ENCODE measurements at regions not wholly inside any gene's neighbourhood (a gene's known extent, or its start where the extent isn't known, plus 50 kb on each side); places are given as distances from the start of the nearest gene placed in this dataset.

DNA sequence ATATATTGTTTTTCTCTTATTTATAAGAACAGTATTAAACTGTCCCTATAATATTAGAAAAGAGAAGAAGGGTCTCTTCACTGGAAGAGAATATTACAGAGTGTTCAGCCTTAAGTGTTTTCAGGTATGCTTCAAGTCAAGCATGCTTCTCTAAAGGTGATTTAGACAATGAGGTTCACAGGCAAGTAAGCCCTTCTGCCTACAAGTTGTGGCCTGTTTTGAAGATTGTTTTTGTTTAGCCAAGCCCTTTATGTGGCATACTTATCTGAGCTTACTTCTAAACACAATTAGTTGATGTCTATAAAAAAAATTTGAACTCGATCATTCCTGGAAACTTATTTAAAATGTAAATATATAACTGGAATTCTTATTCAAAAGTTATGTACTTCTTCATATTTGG is 343.8 kb upstream of the CDH18 start:
- Histone ChIP-seq H3K27me3 (replicated peaks in 1 of 4; ENCODE audit: control extremely low read depth in 1 of 4, control insufficient read depth in 3 of 4, insufficient read depth in 4 of 4, low read length in 3 of 4) (no peaks in the 10 kb centered on the region), H3K4me3 (ENCODE audit: control extremely low read depth in 1 of 5, extremely low read depth in 1 of 5, insufficient read depth in 1 of 5, low read depth in 2 of 5, low read length in 4 of 5) (no peak overlapping the region), H3K4me1 (ENCODE audit: control insufficient read depth in 2 of 2, insufficient read depth in 2 of 2, low read length in 2 of 2) (no peaks in the 10 kb centered on the region), H3K27ac (ENCODE audit: low read length in 2 of 2) (no peak overlapping the region), H3K4me2 (replicated peaks; ENCODE audit: low read depth, low read length, poor library complexity, severe bottlenecking) (no peak overlapping the region), H4K20me1 (ENCODE audit: control insufficient read depth, insufficient read depth, low read length, poor library complexity, severe bottlenecking) (no peaks in the 10 kb centered on the region), H3K36me3 (replicated peaks in 1 of 2; ENCODE audit: control extremely low read depth in 1 of 2, control insufficient read depth in 1 of 2, extremely low read depth in 1 of 2, insufficient read depth in 2 of 2, low read length in 1 of 2) (no peaks in the 10 kb centered on the region), H2AFZ (ENCODE audit: insufficient read depth, low read depth, low read length, poor library complexity, severe bottlenecking) (no peak overlapping the region), H3K9me3 (ENCODE audit: control extremely low read depth in 1 of 3, control insufficient read depth in 2 of 3, insufficient read depth in 1 of 3, low read length in 2 of 3) (no peaks in the 10 kb centered on the region), H3K79me2 (ENCODE audit: control insufficient read depth, insufficient read depth, low read length) (no peaks in the 10 kb centered on the region), H3K9ac (ENCODE audit: low read length) (no peak overlapping the region)
- no CpG with 5 or more reads among the region's 1 CpG for WGBS (ENCODE audit: insufficient coverage)
- CTCF ChIA-PET, result no interaction called here
- Mint-ChIP-seq H3K9me3 (ENCODE audit: insufficient read depth) (peaks cover 4% of the 10 kb centered on the region), H3K27ac (no peak overlapping the region), H3K4me1 (no peaks in the 10 kb centered on the region), H3K4me3 (no peak overlapping the region), H3K27me3 (no peaks in the 10 kb centered on the region)
- TF ChIP-seq, protein P1, sequence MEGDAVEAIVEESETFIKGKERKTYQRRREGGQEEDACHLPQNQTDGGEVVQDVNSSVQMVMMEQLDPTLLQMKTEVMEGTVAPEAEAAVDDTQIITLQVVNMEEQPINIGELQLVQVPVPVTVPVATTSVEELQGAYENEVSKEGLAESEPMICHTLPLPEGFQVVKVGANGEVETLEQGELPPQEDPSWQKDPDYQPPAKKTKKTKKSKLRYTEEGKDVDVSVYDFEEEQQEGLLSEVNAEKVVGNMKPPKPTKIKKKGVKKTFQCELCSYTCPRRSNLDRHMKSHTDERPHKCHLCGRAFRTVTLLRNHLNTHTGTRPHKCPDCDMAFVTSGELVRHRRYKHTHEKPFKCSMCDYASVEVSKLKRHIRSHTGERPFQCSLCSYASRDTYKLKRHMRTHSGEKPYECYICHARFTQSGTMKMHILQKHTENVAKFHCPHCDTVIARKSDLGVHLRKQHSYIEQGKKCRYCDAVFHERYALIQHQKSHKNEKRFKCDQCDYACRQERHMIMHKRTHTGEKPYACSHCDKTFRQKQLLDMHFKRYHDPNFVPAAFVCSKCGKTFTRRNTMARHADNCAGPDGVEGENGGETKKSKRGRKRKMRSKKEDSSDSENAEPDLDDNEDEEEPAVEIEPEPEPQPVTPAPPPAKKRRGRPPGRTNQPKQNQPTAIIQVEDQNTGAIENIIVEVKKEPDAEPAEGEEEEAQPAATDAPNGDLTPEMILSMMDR (IDR thresholded peaks at IDR 0.05), result no peak
- intact Hi-C loops (cut with micrococcal nuclease), result no loop called here
- ATAC-seq (ENCODE audit: low read depth) (no peak), DNase-seq (no peak)
- POLR2A ChIA-PET, result no interaction called here

DNA sequence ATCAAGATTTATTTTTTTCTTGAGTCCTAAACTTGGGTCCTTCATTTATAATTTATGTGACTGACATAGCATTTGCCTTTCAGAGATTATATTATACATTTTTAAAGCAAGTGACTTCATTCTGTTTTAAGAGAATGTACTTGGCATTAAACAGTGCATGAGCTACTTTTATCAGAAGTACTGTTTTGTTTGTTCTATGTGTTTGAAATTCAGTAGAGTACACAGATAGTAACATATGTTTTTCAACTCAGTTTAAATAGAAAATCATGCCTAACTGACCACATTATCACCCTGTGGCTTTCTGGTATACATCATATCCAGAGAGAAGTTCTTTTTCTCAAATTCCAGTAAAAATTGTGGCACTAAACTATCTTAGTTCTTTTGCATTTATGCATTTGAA is 335.3 kb upstream of the CDH18 start:
- Histone ChIP-seq H3K9me3 (ENCODE audit: control extremely low read depth in 1 of 3, control insufficient read depth in 2 of 3, insufficient read depth in 1 of 3, low read length in 2 of 3) (no peaks in the 10 kb centered on the region), H3K36me3 (replicated peaks in 1 of 2; ENCODE audit: control extremely low read depth in 1 of 2, control insufficient read depth in 1 of 2, extremely low read depth in 1 of 2, insufficient read depth in 2 of 2, low read length in 1 of 2) (no peaks in the 10 kb centered on the region)
- intact Hi-C loops (cut with micrococcal nuclease), result no loop called here

More for the DNA sequence above, 335.3 kb upstream of the CDH18 start:
- no peaks in the 10 kb centered on the region for H3K79me2 ChIP-seq (ENCODE audit: control insufficient read depth, insufficient read depth, low read length)
- H3K4me1 ChIP-seq (ENCODE audit: control insufficient read depth in 2 of 2, insufficient read depth in 2 of 2, low read length in 2 of 2), result no peaks in the 10 kb centered on the region
- no peak for DNase-seq
- Mint-ChIP-seq H3K4me3 (no peak overlapping the region), H3K4me1 (no peaks in the 10 kb centered on the region), H3K27ac (no peak overlapping the region), H3K27me3 (no peaks in the 10 kb centered on the region), H3K9me3 (ENCODE audit: insufficient read depth) (no peaks in the 10 kb centered on the region)
- ChIA-PET CTCF (no interaction called here), POLR2A (no interaction called here)
- no peak for ATAC-seq (ENCODE audit: low read depth)
- TF ChIP-seq EZH2 (IDR thresholded peaks at IDR 0.05; ENCODE audit: borderline replicate concordance, insufficient read depth, low read depth, low read length, poor library complexity, severe bottlenecking), result no peak
- TF ChIP-seq, protein P1 (IDR thresholded peaks at IDR 0.05), result no peak
- H3K27ac ChIP-seq (ENCODE audit: low read length in 2 of 2), result no peak overlapping the region
- no peak overlapping the region for H3K4me2 ChIP-seq (replicated peaks; ENCODE audit: low read depth, low read length, poor library complexity, severe bottlenecking)
- H2AFZ ChIP-seq (ENCODE audit: insufficient read depth, low read depth, low read length, poor library complexity, severe bottlenecking), result no peak overlapping the region
- no peak overlapping the region for H3K9ac ChIP-seq (ENCODE audit: low read length)
- no peak overlapping the region for H3K4me3 ChIP-seq (ENCODE audit: control extremely low read depth in 1 of 5, extremely low read depth in 1 of 5, insufficient read depth in 1 of 5, low read depth in 2 of 5, low read length in 4 of 5)
- no peaks in the 10 kb centered on the region for H3K27me3 ChIP-seq (replicated peaks in 1 of 4; ENCODE audit: control extremely low read depth in 1 of 4, control insufficient read depth in 3 of 4, insufficient read depth in 4 of 4, low read length in 3 of 4)
- no peaks in the 10 kb centered on the region for H4K20me1 ChIP-seq (ENCODE audit: control insufficient read depth, insufficient read depth, low read length, poor library complexity, severe bottlenecking)

Measured in B cell (primary cell).